GM10266 (cell line): ENCODE measurements at regions not wholly inside any gene's neighbourhood (a gene's known extent, or its start where the extent isn't known, plus 50 kb on each side); places are given as distances from the start of the nearest gene placed in this dataset.
"Not testable (repeated sequence)": the region's sequence is repeated elsewhere in the genome, so short reads cannot be mapped to it uniquely, and the experiment has no call there.

ENCODE experiments used
- DNase-seq: peaks from one replicate; pipeline ENCODE4 v3.0.0; 2012; ENCODE audit errors: extremely low spot score
- CTCF ChIP-seq: IDR thresholded peaks from 2 replicates; pipeline ENCODE4 v1.5.1; 2012; ENCODE audit warnings: mild to moderate bottlenecking, low read depth; ENCODE audit not compliant: control insufficient read depth, insufficient read depth; ENCODE audit errors: missing control alignments

DNA sequence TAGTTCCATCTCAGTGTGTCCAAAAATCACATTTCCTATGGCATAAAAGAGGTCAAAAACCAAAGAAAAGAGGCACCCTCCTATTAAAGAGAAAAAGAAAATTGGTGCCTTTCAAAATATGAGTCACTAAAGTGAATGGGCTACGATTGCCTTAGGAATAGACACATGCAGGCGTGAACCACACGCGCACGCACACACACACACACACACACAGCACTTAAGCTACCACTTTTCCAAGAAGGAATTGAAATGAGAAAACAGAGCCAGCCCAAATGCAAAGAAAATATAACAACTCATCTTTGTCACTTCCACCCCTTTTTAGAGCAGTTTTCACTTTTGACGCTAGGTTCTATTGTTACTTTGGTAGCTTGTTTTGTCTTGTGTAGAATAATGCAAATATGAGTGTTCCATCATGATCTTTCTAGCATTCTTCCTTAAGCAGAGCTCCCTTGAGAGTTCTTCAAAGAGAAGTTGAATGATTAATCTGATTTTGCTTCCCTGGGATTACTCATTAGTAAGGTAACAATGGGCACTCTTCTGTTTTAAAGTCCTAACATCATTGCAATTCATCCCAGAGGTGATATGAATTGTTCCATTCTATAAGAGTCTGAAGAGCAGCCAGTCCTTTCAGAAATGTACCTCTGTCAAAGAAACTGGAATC lies 239.2 kb upstream of the GNPDA2 start:
- no peak for TF ChIP-seq CTCF
- DNase-seq, result no peak

DNA sequence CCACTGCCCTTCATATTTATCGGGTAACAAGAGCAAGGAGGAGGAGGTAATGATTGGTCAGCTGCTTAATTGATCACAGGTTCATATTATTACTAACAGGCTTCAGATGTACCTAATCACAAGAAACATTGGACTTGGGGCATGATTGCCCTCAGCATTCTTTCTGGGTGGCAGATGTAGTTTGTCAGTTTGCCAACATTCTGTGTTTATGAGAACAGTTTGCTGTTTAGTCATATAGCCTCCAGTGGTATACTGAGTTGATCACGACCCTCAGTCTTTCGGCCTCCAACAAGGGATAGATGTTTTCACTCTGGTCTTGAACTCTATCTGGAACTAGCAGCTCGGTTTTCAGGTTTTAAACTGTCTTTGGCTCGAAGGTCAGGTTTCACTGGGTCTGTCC lies 237.7 kb upstream of the GNPDA2 start:
- DNase-seq, result not testable (repeated sequence)

DNA sequence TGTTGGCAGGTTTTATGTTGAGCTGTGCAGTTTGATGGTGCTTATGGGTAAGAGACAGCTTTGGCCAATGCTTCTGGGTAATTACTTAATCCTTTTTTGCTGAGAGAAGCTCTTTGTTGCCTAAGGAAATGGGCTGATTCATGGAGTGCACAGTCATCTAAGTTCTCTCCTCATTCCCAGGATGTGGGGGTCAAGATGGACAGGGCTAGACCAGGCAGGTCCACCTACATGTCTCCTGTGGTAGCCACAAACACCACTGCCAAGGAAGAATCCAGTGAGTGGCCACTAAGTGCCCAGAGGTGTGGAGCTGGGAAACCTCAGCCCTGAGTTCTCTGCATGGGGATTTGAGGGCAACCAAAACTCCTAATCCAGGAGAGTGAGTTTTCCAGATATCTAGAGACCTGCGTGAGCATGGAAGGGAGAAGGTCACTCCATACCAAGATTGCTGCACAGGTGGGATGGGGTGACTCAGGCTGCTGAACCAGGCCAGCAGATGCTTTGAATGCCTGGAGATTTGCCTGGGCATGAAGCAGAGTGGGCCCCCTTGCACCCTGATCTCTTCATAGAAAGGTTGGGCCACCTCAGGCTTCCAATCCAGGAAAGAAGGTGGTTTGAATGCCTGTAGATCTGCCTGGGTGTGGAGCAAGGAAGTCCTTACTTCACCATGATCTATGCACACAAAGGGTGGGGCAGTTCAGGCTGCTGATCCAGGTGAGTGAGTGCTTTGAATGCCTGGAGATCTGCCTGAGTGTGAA lies 234.8 kb upstream of the GNPDA2 start:
- DNase-seq, result no peak
- no peak for TF ChIP-seq CTCF

DNA sequence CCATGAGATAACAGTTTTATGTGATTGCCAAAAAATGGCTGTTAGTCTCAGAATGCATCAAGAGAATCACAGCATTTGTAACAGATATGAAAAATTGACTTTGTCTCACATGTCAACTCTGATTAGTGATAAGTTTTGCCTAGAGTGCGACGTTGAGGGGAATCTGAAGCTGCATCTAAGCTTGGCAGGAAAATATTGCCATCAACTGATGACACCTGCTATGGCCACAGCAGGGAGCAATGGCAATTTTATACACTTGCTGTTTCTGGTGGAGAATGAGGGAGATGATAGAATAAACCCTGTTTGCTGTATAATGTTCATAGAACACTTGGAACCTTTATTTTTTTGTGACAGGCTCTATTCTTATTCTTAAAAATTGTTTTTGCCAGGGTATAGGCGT lies 205.4 kb upstream of the GNPDA2 start:
- DNase-seq, result no peak
- TF ChIP-seq CTCF, result no peak

- TF ChIP-seq CTCF, result no peak
- DNase-seq, result no peak
These were observed 202.4 kb upstream of the GNPDA2 start for GRCh38 chr4:44928785-44929184.

DNA sequence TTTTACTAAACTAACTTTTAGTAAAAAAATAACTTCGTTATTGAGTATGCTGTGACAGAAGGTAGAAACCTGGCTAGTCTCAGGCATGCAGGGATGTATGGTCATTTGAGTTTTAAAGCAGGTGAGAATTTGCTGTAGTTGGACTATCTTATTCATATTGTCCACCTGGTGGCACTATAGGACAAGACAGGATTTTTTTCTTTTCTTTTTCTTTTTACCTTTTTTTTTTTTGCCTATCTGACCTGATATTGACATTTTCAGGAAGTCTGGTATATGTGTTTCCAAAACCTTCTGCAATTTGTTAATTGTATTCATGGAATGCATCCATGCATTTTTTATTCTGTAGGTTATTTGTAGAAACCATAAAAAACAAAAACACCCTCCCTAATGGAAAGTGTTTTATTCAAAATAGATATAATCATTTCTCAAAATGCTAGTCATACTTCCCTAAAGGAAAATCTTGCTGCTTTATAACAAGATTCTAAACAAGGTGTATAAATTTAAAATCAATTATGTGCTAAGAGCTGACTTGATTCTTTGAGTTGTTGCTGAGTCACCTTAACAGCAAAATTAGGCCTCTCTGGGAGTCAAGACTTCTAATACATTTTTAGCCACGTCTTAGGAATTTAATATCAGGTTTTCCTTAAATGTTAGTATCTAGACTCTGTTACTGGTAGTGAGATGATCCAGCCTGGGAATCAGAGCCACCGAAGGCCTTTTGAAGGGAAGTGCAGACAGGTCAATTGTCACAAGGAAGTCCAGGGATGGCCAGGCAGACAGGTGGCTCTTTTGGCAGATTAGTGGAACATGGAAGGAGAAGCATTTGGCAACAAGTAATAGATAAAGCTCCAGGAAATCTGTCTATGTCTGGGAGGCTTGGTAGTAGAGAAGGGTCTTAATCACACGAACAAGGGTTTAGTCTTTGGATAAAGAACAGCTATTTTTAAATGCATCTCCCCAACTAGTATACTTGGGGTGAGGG lies 201.3 kb upstream of the GNPDA2 start:
- TF ChIP-seq CTCF, result peak; percentile 40
- DNase-seq, result peak; percentile 17

- TF ChIP-seq CTCF, result no peak
- DNase-seq, result no peak
These were observed 190.1 kb upstream of the GNPDA2 start for GRCh38 chr4:44916411-44916810.
